ENCODE measurements at regions not wholly inside any gene's neighbourhood (a gene's known extent, or its start where the extent isn't known, plus 50 kb on each side); places are given as distances from the start of the nearest gene placed in this dataset.
"Not testable (repeated sequence)": the region's sequence is repeated elsewhere in the genome, so short reads cannot be mapped to it uniquely, and the experiment has no call there.

DNA sequence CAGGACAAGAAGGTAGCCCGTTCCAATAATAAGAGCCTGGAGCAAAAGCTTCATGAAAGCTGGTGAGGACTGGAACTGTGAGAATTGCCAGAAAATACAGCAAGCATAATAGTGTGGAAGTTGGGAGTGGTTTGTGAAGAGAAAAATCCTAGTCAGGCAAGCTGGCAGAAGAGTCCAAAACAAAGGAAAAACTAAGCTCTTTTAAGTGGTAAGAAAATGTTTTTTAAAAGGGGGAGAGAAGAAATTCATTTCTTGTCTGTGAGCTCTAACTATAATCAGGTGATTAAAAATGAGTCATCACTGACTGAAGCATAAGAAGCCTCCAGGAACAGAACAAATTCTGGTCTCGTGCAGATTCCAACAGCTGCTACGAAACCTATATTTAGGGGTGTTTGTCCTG is 102.6 kb downstream of the CAAP1 start:
- DNase-seq (ENCODE audit: insufficient read length, low spot score) (no peak), FAIRE-seq (peak; percentile 30)
- TF ChIP-seq POLR2A (IDR thresholded peaks at IDR 0.05; ENCODE audit: low read depth, low read length): no peak

DNA sequence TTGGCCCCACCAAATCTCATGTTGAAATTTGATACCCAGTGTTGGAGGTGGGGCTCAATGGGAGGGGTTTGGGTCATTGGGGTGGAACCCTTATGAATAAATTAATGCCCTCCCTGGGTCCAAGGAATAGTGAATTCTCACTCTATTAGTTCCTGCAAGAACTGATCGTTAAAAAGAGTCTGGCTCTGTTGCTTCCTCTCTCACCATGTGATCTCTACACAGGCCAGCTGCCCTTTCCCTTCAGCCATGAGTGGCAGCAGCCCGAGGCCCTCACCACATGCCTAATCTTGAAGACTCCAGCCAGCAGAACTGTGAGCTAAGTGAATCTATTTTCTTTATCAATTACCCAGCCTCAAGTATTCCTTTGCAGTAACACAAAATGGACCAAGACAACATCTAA is 106.0 kb downstream of the CAAP1 start:
- DNase-seq (ENCODE audit: insufficient read length, low spot score): no peak
- no peak for FAIRE-seq
- no peak for TF ChIP-seq POLR2A (IDR thresholded peaks at IDR 0.05; ENCODE audit: low read depth, low read length)

DNA sequence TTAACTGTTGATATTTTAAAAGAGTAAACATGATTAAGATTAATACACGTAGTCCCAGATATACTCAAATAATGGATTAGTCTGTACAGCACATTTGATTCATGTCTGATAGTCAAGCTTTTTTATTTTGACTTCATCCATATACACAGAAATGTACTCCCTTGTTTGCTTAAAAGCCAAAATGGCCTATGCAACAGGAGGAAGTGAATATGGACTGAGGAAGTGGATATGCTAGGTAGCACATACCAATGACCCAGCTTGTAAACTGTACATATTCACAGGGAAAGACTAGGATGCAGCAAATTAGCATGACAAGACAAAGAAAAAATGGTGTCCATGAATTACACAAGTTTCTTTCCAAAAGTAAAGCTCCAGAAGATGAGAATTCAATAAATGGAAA is 109.7 kb downstream of the CAAP1 start:
- FAIRE-seq (no peak), DNase-seq (ENCODE audit: insufficient read length, low spot score) (no peak)
- no peak for TF ChIP-seq POLR2A (IDR thresholded peaks at IDR 0.05; ENCODE audit: low read depth, low read length)

DNA sequence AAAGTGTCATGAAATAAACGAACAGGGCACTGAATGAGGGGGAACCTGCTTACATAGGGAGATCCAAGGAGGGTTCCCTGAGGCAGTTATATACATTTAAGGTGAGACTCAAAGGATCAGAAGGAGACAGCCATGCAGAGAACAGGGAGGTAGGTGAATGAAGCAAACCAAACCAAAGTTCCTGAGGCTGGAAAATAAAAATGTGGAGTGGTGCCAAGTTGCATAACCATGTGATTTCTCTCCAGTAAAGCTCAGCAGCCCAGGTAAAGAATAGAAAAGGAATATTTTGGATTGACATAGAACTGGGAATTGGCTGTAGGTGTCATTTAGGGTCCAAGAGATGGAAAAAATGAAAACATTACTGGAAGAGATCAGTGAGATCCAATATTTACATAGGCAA is 110.7 kb downstream of the CAAP1 start:
- FAIRE-seq (peak; percentile 45), DNase-seq (ENCODE audit: insufficient read length, low spot score) (no peak)

DNA sequence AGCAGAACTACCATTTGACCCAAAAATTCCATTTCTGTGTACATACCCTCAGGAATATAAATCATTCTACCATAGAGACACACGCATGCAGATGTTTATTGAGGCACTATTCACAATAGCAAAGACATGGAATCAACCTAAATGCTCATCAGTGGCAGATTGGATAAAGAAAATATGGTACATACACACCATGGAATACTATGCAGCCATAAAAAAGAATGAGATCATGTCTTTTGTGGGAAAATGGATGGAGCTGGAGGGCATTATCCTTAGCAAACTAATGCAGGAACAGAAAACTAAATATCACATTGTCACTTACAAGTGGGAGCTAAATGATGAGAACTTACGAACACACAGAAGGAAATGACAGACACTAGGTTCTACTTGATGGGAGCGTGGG is 112.3 kb downstream of the CAAP1 start:
- FAIRE-seq; DNase-seq (ENCODE audit: insufficient read length, low spot score): not testable (repeated sequence)

More for the DNA sequence above, 110.7 kb downstream of the CAAP1 start:
- TF ChIP-seq POLR2A (IDR thresholded peaks at IDR 0.05; ENCODE audit: low read depth, low read length): no peak

DNA sequence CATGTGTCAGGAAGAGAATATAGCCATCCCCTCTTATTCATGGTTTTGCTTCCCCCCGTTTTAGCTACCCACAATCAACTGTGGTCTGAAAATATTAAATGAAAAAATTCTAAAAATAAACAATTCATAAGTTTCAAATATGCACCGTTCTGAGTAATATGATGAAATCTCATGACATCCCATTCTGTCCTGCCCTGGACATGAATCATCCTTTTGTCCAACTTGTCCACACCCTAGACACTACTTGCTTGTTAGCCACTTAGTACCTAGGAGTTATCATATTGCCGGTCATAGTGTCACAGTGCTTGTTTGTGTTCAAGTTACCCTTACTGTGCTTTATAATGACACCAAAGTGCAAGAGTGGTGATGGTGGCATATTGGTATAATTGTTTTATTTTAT is 113.5 kb downstream of the CAAP1 start:
- DNase-seq (ENCODE audit: insufficient read length, low spot score): no peak
- no peak for FAIRE-seq

DNA sequence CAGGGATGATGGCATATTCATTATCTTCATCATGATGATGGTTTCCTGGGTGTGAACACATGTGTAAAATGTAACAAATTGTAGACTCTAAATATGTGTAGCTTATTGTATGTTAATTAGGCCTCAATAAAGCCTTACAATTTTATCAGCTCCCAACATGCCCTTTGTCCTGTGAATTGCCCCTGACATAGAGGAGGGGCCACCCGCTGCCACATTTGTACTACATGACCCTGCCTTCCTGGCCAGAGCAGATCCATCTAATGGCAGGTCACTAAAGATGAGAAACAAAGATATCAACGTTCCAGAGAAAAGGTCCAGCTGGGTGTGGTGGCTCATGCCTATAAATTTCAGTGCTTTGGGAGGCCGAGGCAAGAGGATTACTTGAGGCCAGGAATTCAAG is 117.2 kb downstream of the CAAP1 start:
- DNase-seq (ENCODE audit: insufficient read length, low spot score): no peak
- no peak for FAIRE-seq
- no peak for TF ChIP-seq POLR2A (IDR thresholded peaks at IDR 0.05; ENCODE audit: low read depth, low read length)

More for the DNA sequence above, 113.5 kb downstream of the CAAP1 start:
- TF ChIP-seq POLR2A (IDR thresholded peaks at IDR 0.05; ENCODE audit: low read depth, low read length): no peak

DNA sequence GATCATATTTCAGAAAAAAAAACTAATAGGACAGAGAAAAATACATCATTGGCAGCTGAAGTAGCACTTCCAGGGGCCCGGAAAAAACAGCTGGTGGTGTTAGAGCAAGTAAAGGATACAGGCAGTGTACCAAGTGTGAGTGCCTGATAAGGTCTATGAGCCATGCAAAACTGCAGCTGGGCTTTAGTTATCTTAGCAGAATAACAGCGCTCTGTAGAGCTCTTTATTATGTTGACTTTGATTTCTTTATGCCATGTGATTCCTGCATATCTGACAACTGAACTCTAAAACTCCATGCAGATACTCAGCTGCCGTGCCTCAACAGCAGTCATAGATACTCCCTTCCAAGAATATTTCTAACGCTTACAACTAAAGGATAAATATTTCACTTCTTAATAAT is 119.5 kb downstream of the CAAP1 start:
- FAIRE-seq: no peak
- TF ChIP-seq POLR2A (IDR thresholded peaks at IDR 0.05; ENCODE audit: low read depth, low read length): no peak

DNA sequence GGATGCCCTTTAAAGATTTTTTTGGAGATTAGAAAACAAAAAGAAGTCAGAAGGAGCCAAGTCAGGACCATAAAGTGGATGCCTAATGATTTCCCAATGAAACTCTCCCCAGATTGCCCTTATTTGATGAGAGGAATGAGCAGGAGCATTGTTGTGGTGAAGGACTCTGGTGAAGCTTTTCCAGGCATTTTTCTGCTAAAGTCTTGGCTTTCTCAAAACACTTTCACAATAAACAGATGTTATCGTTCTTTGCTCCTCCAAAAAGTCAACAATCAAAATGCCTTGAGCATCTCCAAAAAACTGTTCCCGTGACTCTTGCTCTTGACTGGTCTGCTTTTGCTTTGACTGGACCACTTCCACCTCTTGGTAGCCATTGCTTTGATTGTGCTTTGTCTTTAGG is 121.8 kb downstream of the CAAP1 start:
- no peak for DNase-seq (ENCODE audit: insufficient read length, low spot score)
- no peak for TF ChIP-seq POLR2A (IDR thresholded peaks at IDR 0.05; ENCODE audit: low read depth, low read length)
- FAIRE-seq: no peak

More for the DNA sequence above, 119.5 kb downstream of the CAAP1 start:
- DNase-seq (ENCODE audit: insufficient read length, low spot score): no peak

DNA sequence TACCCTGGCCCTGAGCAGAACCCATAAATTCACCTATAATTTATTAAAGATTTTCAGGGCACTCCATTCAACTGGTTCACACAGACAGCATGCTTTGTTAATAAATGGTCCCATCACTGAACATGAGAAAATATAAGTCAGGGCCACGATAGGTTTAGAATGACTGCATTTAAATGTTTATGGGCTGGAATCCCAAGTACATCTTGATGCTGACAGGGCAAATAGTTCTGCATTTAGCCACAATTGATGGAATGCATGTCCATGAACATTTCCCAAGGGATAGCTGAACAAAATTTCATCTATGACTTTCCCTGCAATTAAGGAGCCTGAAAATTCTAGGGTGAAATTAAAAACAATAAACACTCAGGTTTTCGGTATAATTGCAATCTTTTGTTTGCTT is 124.5 kb downstream of the CAAP1 start:
- FAIRE-seq (no peak), DNase-seq (ENCODE audit: insufficient read length, low spot score) (no peak)
- no peak for TF ChIP-seq POLR2A (IDR thresholded peaks at IDR 0.05; ENCODE audit: low read depth, low read length)

DNA sequence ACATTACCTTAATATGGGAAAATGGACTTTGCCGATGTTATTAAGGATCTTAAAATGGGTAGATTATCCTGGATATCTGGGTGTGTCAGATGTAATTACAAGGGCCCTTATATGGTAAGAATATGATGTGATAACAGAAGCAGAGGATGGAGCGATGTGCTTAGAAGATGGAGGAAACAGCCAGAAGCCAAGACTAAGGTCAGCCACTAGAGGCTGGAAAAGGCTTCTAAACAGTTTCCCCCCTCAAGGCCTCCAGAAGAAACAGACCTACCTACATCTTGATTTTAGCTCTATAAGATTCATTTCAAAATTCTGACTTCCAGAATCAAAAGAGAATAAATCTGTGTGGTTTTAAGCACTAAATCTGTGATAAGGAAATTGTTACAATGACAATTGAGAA is 131.9 kb downstream of the CAAP1 start:
- DNase-seq (ENCODE audit: insufficient read length, low spot score) (no peak), FAIRE-seq (no peak)
- no peak for TF ChIP-seq POLR2A (IDR thresholded peaks at IDR 0.05; ENCODE audit: low read depth, low read length)

DNA sequence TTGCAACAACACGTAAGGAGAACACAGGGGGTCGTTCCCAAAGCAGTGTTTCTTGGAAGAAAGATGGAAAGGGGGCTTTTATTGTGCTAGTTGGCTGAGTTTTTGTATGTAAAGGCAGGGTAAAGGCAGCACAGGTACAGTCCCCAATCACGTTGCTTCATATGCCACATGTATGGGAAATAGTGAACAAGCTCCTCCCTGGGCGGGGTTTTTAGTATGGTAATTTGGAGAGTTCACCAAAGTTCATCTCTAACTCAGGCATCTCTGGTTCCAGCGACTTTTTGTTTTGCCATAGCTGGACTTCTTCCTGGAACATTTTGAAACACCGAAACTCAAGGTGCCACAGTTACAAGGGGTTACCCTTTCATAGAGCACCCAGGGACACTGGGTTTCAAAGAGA is 133.9 kb downstream of the CAAP1 start:
- DNase-seq (ENCODE audit: insufficient read length, low spot score) (no peak), FAIRE-seq (no peak)
- TF ChIP-seq POLR2A (IDR thresholded peaks at IDR 0.05; ENCODE audit: low read depth, low read length): no peak

DNA sequence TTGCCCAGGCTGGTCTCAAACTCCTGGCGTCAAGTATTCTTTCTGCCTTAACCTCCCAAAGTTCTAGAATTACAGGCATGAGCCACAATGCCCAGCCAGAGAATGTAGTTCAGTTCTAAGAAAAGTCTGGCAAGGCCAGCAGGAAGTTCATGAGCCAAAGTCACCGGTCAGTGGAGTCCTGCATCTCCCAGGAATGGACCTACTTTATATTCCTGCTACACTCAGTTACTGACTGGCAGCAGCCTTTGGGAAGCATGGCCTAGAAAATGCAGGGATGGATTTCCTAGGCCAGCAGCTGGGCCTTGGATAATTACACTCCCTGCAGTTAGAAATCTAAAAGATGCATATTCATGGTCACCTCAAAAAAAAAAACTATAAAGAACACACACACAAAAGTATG is 135.7 kb downstream of the CAAP1 start:
- FAIRE-seq: no peak
- no peak for DNase-seq (ENCODE audit: insufficient read length, low spot score)
- TF ChIP-seq POLR2A (IDR thresholded peaks at IDR 0.05; ENCODE audit: low read depth, low read length): no peak

DNA sequence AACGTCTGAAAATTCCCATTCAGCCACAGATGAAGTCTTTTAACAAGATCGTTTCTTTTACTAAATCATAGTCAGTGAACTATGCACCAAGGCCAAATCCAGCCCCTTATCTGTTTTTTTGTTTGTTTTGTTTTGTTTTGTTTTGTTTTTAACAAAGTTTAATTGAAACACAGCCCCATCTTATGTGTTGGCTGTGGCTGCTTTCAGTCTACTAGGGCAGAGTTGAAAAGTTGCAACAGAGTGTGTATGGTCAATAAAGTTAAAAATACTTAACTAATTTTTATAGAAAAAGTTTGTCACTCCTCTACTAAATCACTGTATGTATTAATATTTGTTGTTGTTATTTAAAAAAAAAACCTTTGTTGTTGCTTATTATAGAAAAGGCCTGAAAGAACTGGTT is 137.1 kb downstream of the CAAP1 start:
- FAIRE-seq (no peak), DNase-seq (ENCODE audit: insufficient read length, low spot score) (no peak)
- no peak for TF ChIP-seq POLR2A (IDR thresholded peaks at IDR 0.05; ENCODE audit: low read depth, low read length)

DNA sequence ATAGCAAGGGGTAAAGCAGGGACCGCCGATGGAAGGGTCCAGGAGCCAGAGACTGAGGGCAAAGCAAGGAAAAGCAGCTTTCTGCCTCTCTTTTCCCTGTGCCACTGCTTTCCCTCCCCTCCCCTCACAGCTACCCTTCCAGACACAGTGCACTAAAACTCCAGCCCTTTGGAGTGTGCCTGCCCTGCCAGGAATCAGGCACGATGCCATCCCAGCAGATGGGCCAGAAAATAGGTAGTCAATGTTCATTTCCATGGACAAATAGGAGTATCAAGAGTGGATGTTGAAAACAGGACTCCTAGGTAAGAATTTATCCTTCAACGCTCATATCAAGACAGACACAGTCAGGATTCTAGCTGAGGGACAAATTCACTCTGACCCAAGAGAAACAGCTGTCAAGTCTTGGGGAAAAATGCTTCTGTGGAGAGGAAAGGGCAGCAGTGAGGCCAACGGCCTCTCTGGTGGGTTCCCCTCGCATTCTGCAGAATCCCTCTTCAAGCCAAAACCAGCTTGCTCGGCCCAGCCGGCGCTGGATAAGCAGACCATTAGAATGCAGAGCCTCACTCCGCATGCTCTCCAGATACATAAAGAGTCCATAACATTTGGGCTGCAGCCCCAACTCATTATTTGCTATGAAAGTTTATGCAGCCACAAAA is 138.0 kb downstream of the CAAP1 start:
- FAIRE-seq (no peak), DNase-seq (ENCODE audit: insufficient read length, low spot score) (no peak)
- no peak for TF ChIP-seq POLR2A (IDR thresholded peaks at IDR 0.05; ENCODE audit: low read depth, low read length)

DNA sequence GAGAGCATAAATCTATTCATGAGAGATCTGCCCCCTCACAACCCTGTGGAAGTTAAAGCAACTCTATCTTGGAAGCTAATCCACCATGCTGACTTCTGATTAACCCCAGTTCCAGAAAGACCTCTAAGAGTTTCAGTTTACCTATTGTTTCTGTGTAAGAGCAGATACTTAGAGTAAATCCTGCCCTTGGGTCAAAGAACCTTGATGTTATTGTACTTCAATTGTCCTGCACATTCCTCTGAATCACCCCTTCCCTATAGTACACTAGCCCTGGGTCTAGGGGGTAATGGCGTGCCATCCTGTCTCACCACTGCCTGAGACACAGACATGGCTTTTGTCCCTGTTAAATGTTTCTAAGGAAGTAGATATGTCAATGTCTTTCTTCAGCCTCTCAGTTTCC is 138.6 kb downstream of the CAAP1 start:
- DNase-seq (ENCODE audit: insufficient read length, low spot score) (no peak), FAIRE-seq (no peak)
- TF ChIP-seq POLR2A (IDR thresholded peaks at IDR 0.05; ENCODE audit: low read depth, low read length): no peak
